ENCODE measurements at regions not wholly inside any gene's neighbourhood (a gene's known extent, or its start where the extent isn't known, plus 50 kb on each side); places are given as distances from the start of the nearest gene placed in this dataset.

GRCh38 chr3:87044409-87044808 is 53.5 kb upstream of the VGLL3 start:
- no peak for DNase-seq (ENCODE audit: low spot score)

- no peak for DNase-seq (ENCODE audit: low spot score)
Measured at GRCh38 chr3:87041191-87041590, 50.2 kb upstream of the VGLL3 start.

Data from umbilical cord (tissue), 1 donor.